ENCODE measurements at regions not wholly inside any gene's neighbourhood (a gene's known extent, or its start where the extent isn't known, plus 50 kb on each side); places are given as distances from the start of the nearest gene placed in this dataset.

- no peaks in the 10 kb centered on the region for H3K27me3 ChIP-seq
- H3K9me3 ChIP-seq (replicated peaks in 1 of 3), result no peaks in the 10 kb centered on the region
- H3K4me3 ChIP-seq, result no peak overlapping the region
- no peak for DNase-seq
- no peak for TF ChIP-seq CTCF (IDR thresholded peaks at IDR 0.05)
- no peak for TF ChIP-seq POLR2A (IDR thresholded peaks at IDR 0.05)
- no peaks in the 10 kb centered on the region for H3K4me1 ChIP-seq (replicated peaks in 1 of 2)
- WGBS, 4 donors, result 94 to 97% (median 97%) methylated on average over 3 of the region's 3 CpGs
- H3K36me3 ChIP-seq (replicated peaks in 1 of 2), result no peaks in the 10 kb centered on the region
- H3K27ac ChIP-seq, result no peak overlapping the region
- intact Hi-C loops (cut with DNase I), result no loop called here
Observed at GRCh38 chr5:124951105-124951504, 204.7 kb upstream of the ZNF608 start.

DNA sequence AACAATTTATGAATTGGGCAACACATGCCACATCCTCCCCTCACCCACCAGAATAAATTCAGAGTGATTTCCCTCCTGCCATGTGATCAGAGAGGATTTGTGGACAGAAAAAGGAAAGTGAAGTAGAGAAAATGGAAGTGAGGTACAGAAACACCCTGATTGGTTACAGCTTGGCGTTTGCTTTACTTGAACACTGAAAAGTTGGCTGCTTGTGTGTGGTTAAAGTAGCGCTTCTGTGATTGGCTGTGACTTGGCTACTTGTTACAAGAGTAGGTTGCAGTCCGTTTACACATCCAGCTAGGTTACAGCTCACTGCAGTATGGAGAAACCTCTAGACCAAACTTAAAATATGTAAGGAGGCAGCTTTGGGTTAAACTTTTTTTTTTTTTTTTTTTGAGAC, 205.2 kb upstream of the ZNF608 start:
- Histone ChIP-seq H3K27me3 (no peaks in the 10 kb centered on the region), H3K9me3 (replicated peaks in 1 of 3) (no peaks in the 10 kb centered on the region), H3K4me3 (no peak overlapping the region), H3K4me1 (replicated peaks in 1 of 2) (no peaks in the 10 kb centered on the region), H3K36me3 (replicated peaks in 1 of 2) (no peaks in the 10 kb centered on the region), H3K27ac (no peak overlapping the region)
- WGBS, 4 donors, result 86 to 92% (median 89%) methylated on average over 3 of the region's 3 CpGs
- TF ChIP-seq CTCF (IDR thresholded peaks at IDR 0.05) (no peak), POLR2A (IDR thresholded peaks at IDR 0.05) (no peak)
- no peak for DNase-seq
- intact Hi-C loops (cut with DNase I), result no loop called here

GRCh38 chr5:124952079-124952478, 205.6 kb upstream of the ZNF608 start:
- peak in 4 of 7 donors; percentile 22 to 55 (median 33) for DNase-seq

GRCh38 chr5:124952566-124952965, 206.1 kb upstream of the ZNF608 start:
- DNase-seq, result no peak
- TF ChIP-seq CTCF (IDR thresholded peaks at IDR 0.05) (no peak), POLR2A (IDR thresholded peaks at IDR 0.05) (no peak)
- no peaks in the 10 kb centered on the region for H3K36me3 ChIP-seq (replicated peaks in 1 of 2)
- H3K4me1 ChIP-seq (replicated peaks in 1 of 2), result no peaks in the 10 kb centered on the region
- intact Hi-C loops (cut with DNase I), result no loop called here
- H3K27me3 ChIP-seq, result no peaks in the 10 kb centered on the region
- H3K27ac ChIP-seq, result no peak overlapping the region
- no peak overlapping the region for H3K4me3 ChIP-seq
- 93 to 96% (median 95%) methylated on average over 2 of the region's 2 CpGs for WGBS, 4 donors
- no peaks in the 10 kb centered on the region for H3K9me3 ChIP-seq (replicated peaks in 1 of 3)

More at GRCh38 chr5:124952079-124952478, 205.6 kb upstream of the ZNF608 start:
- TF ChIP-seq POLR2A (IDR thresholded peaks at IDR 0.05), result no peak
- no peak for TF ChIP-seq CTCF (IDR thresholded peaks at IDR 0.05)
- Histone ChIP-seq H3K36me3 (replicated peaks in 1 of 2) (no peaks in the 10 kb centered on the region), H3K27me3 (no peaks in the 10 kb centered on the region), H3K9me3 (replicated peaks in 1 of 3) (no peaks in the 10 kb centered on the region), H3K27ac (no peak overlapping the region), H3K4me3 (no peak overlapping the region), H3K4me1 (replicated peaks in 1 of 2) (no peaks in the 10 kb centered on the region)
- WGBS, 4 donors, result 87 to 95% (median 94%) methylated on average over 7 of the region's 7 CpGs
- intact Hi-C loops (cut with DNase I), result no loop called here
